GM23338 (cell line): ENCODE measurements at regions not wholly inside any gene's neighbourhood (a gene's known extent, or its start where the extent isn't known, plus 50 kb on each side); places are given as distances from the start of the nearest gene placed in this dataset.

Experiments
- CREB1 ChIP-seq: fragments of 250-450 bp; sonication (Bioruptor Pico); IDR thresholded peaks from 2 replicates; pipeline ENCODE4 v1.5.0; 2020; ENCODE audit warnings: low read depth, mild to moderate bottlenecking, moderate library complexity
- EZH2 ChIP-seq: fragments of 200-600 bp; sonication (generic); IDR thresholded peaks from one replicate; pipeline ENCODE4 v1.8.0; 2017; ENCODE audit warnings: antibody characterized with exemption, mild to moderate bottlenecking, low read depth; ENCODE audit not compliant: unreplicated experiment
- EZH2phosphoT487 ChIP-seq: fragments of 200-600 bp; sonication (generic); IDR thresholded peaks from one replicate; pipeline ENCODE4 v1.8.1; 2018; ENCODE audit warnings: antibody characterized with exemption; ENCODE audit not compliant: unreplicated experiment
- JUNB ChIP-seq: IDR thresholded peaks from one replicate; pipeline ENCODE4 v1.6.1; 2016; ENCODE audit warnings: antibody characterized with exemption; ENCODE audit not compliant: unreplicated experiment
- NANOG ChIP-seq: IDR thresholded peaks from 2 replicates; pipeline ENCODE4 v1.6.1; 2016; ENCODE audit warnings: antibody characterized with exemption, borderline replicate concordance
- POLR2AphosphoS5 ChIP-seq: IDR thresholded peaks from 2 replicates; pipeline ENCODE4 v1.6.1; 2016; ENCODE audit warnings: antibody characterized with exemption, low read depth
- STAT1 ChIP-seq: IDR thresholded peaks from one replicate; pipeline ENCODE4 v1.6.1; 2016; ENCODE audit warnings: antibody characterized with exemption; ENCODE audit not compliant: unreplicated experiment
- ZNF114 ChIP-seq: fragments of 250-450 bp; sonication (Bioruptor Pico); IDR thresholded peaks from 2 replicates; pipeline ENCODE4 v1.5.0; 2020; ENCODE audit warnings: mild to moderate bottlenecking, moderate library complexity
- ZNF331 ChIP-seq: fragments of 250-450 bp; sonication (Bioruptor Pico); IDR thresholded peaks from 2 replicates; pipeline ENCODE4 v1.5.0; 2020; ENCODE audit warnings: low read depth, mild to moderate bottlenecking, moderate library complexity
- TF ChIP-seq, protein P1 (sequence below): fragments of 250-450 bp; sonication (Bioruptor Pico); IDR thresholded peaks from 2 replicates; pipeline ENCODE4 v1.5.0; 2020; ENCODE audit warnings: mild to moderate bottlenecking, moderate library complexity
- TF ChIP-seq, protein P2 (sequence below): IDR thresholded peaks from one replicate; pipeline ENCODE4 v1.6.1; 2018; ENCODE audit warnings: antibody characterized with exemption; ENCODE audit not compliant: unreplicated experiment
- TF ChIP-seq, protein P3 (sequence below): IDR thresholded peaks from 2 replicates; pipeline ENCODE4 v1.6.1; 2016; ENCODE audit warnings: antibody characterized with exemption

DNA sequence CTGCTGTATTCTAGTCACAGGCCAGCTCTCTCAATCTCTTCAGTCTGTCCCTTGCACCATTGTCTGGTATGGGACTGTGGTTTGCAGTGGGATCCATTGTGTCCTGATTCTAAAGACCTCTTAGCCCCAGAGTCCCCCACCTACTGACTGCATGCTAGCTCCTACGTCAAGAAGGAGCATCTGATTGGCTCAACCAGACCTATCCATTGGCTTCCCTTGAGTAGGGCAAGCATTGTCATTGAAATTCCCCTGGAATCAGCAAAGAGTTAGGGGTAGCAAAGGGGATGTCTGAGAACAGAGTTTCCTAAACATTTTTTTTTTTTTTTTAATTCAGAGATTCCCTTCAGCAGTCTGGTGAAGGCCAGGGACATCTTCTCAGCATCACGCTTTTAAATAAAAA lies 175.3 kb upstream of the MPHOSPH6 start (continued):
- TF ChIP-seq, protein P1, sequence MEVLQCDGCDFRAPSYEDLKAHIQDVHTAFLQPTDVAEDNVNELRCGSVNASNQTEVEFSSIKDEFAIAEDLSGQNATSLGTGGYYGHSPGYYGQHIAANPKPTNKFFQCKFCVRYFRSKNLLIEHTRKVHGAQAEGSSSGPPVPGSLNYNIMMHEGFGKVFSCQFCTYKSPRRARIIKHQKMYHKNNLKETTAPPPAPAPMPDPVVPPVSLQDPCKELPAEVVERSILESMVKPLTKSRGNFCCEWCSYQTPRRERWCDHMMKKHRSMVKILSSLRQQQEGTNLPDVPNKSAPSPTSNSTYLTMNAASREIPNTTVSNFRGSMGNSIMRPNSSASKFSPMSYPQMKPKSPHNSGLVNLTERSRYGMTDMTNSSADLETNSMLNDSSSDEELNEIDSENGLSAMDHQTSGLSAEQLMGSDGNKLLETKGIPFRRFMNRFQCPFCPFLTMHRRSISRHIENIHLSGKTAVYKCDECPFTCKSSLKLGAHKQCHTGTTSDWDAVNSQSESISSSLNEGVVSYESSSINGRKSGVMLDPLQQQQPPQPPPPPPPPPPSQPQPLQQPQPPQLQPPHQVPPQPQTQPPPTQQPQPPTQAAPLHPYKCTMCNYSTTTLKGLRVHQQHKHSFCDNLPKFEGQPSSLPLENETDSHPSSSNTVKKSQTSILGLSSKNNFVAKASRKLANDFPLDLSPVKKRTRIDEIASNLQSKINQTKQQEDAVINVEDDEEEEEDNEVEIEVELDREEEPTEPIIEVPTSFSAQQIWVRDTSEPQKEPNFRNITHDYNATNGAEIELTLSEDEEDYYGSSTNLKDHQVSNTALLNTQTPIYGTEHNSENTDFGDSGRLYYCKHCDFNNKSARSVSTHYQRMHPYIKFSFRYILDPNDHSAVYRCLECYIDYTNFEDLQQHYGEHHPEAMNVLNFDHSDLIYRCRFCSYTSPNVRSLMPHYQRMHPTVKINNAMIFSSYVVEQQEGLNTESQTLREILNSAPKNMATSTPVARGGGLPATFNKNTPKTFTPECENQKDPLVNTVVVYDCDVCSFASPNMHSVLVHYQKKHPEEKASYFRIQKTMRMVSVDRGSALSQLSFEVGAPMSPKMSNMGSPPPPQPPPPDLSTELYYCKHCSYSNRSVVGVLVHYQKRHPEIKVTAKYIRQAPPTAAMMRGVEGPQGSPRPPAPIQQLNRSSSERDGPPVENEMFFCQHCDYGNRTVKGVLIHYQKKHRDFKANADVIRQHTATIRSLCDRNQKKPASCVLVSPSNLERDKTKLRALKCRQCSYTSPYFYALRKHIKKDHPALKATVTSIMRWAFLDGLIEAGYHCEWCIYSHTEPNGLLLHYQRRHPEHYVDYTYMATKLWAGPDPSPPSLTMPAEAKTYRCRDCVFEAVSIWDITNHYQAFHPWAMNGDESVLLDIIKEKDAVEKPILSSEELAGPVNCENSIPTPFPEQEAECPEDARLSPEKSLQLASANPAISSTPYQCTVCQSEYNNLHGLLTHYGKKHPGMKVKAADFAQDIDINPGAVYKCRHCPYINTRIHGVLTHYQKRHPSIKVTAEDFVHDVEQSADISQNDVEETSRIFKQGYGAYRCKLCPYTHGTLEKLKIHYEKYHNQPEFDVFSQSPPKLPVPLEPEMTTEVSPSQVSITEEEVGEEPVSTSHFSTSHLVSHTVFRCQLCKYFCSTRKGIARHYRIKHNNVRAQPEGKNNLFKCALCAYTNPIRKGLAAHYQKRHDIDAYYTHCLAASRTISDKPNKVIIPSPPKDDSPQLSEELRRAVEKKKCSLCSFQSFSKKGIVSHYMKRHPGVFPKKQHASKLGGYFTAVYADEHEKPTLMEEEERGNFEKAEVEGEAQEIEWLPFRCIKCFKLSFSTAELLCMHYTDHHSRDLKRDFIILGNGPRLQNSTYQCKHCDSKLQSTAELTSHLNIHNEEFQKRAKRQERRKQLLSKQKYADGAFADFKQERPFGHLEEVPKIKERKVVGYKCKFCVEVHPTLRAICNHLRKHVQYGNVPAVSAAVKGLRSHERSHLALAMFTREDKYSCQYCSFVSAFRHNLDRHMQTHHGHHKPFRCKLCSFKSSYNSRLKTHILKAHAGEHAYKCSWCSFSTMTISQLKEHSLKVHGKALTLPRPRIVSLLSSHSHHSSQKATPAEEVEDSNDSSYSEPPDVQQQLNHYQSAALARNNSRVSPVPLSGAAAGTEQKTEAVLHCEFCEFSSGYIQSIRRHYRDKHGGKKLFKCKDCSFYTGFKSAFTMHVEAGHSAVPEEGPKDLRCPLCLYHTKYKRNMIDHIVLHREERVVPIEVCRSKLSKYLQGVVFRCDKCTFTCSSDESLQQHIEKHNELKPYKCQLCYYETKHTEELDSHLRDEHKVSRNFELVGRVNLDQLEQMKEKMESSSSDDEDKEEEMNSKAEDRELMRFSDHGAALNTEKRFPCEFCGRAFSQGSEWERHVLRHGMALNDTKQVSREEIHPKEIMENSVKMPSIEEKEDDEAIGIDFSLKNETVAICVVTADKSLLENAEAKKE (CRISPR knock-in tag), result no peak
- TF ChIP-seq, protein P2, sequence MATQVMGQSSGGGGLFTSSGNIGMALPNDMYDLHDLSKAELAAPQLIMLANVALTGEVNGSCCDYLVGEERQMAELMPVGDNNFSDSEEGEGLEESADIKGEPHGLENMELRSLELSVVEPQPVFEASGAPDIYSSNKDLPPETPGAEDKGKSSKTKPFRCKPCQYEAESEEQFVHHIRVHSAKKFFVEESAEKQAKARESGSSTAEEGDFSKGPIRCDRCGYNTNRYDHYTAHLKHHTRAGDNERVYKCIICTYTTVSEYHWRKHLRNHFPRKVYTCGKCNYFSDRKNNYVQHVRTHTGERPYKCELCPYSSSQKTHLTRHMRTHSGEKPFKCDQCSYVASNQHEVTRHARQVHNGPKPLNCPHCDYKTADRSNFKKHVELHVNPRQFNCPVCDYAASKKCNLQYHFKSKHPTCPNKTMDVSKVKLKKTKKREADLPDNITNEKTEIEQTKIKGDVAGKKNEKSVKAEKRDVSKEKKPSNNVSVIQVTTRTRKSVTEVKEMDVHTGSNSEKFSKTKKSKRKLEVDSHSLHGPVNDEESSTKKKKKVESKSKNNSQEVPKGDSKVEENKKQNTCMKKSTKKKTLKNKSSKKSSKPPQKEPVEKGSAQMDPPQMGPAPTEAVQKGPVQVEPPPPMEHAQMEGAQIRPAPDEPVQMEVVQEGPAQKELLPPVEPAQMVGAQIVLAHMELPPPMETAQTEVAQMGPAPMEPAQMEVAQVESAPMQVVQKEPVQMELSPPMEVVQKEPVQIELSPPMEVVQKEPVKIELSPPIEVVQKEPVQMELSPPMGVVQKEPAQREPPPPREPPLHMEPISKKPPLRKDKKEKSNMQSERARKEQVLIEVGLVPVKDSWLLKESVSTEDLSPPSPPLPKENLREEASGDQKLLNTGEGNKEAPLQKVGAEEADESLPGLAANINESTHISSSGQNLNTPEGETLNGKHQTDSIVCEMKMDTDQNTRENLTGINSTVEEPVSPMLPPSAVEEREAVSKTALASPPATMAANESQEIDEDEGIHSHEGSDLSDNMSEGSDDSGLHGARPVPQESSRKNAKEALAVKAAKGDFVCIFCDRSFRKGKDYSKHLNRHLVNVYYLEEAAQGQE, result no peak
- TF ChIP-seq, protein P3, sequence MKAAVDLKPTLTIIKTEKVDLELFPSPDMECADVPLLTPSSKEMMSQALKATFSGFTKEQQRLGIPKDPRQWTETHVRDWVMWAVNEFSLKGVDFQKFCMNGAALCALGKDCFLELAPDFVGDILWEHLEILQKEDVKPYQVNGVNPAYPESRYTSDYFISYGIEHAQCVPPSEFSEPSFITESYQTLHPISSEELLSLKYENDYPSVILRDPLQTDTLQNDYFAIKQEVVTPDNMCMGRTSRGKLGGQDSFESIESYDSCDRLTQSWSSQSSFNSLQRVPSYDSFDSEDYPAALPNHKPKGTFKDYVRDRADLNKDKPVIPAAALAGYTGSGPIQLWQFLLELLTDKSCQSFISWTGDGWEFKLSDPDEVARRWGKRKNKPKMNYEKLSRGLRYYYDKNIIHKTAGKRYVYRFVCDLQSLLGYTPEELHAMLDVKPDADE, result no peak
- TF ChIP-seq EZH2 (no peak), EZH2phosphoT487 (no peak), STAT1 (no peak), POLR2AphosphoS5 (no peak), JUNB (no peak), CREB1 (CRISPR knock-in tag) (no peak), ZNF114 (CRISPR knock-in tag) (no peak), ZNF331 (CRISPR knock-in tag) (no peak), NANOG (no peak)
